Neural cell (in vitro differentiated cells): ENCODE measurements at regions not wholly inside any gene's neighbourhood (a gene's known extent, or its start where the extent isn't known, plus 50 kb on each side); places are given as distances from the start of the nearest gene placed in this dataset.

Experiments used
- EP300 ChIP-seq: fragments of 450-650 bp; conservative IDR thresholded peaks from 2 replicates; pipeline ENCODE4 v1.6.1; 2014; ENCODE audit warnings: antibody characterized with exemption, mild to moderate bottlenecking, moderate library complexity; ENCODE audit not compliant: poor library complexity, severe bottlenecking
- TAF1 ChIP-seq: IDR thresholded peaks from 2 replicates; pipeline ENCODE4 v1.6.1; 2012; ENCODE audit warnings: low read depth
- TF ChIP-seq, protein P1 (sequence below): fragments of 450-650 bp; IDR thresholded peaks from 2 replicates; pipeline ENCODE4 v1.5.1; 2014; ENCODE audit warnings: antibody characterized with exemption, mild to moderate bottlenecking, moderate library complexity; ENCODE audit not compliant: poor library complexity, severe bottlenecking

DNA sequence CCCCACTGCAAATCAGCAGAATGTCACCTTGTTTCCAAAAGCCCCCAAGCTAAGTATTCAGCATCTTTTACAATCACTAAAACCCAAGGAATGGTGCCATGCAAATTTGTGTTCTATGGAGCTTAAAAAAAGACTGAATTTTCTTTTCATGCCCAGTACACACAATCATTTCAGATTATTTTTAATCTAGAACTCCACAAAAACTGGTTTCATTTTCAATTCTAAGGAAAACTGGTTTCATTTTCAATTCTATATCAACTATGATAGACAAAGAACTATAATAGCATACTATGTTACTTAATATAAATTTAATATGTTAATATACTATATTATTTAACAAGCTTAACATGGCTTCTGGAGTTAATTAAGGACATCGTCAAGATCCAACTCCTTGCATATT is 88.4 kb upstream of the DOCK9 start:
- TF ChIP-seq EP300 (no peak), TAF1 (no peak)
- TF ChIP-seq, protein P1, sequence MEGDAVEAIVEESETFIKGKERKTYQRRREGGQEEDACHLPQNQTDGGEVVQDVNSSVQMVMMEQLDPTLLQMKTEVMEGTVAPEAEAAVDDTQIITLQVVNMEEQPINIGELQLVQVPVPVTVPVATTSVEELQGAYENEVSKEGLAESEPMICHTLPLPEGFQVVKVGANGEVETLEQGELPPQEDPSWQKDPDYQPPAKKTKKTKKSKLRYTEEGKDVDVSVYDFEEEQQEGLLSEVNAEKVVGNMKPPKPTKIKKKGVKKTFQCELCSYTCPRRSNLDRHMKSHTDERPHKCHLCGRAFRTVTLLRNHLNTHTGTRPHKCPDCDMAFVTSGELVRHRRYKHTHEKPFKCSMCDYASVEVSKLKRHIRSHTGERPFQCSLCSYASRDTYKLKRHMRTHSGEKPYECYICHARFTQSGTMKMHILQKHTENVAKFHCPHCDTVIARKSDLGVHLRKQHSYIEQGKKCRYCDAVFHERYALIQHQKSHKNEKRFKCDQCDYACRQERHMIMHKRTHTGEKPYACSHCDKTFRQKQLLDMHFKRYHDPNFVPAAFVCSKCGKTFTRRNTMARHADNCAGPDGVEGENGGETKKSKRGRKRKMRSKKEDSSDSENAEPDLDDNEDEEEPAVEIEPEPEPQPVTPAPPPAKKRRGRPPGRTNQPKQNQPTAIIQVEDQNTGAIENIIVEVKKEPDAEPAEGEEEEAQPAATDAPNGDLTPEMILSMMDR: no peak
